ENCODE measurements at regions not wholly inside any gene's neighbourhood (a gene's known extent, or its start where the extent isn't known, plus 50 kb on each side); places are given as distances from the start of the nearest gene placed in this dataset.

- no peak for TF ChIP-seq CTCF (IDR thresholded peaks at IDR 0.05; ENCODE audit: control extremely low read depth, extremely low read depth, low read depth, missing control alignments)
These were observed 1495.6 kb upstream of the CDH6 start for GRCh38 chr5:29697785-29698414.

GRCh38 chr5:29697278-29697677, 1496.2 kb upstream of the CDH6 start:
- DNase-seq (ENCODE audit: extremely low spot score): no peak
- ChIA-PET POLR2A (no interaction called here), CTCF (interaction anchor here (0.8 kb wide), 1 partner anchor 15 kb away, joined by 3 read pairs; no protein-coding TSS in a partner anchor)
- no peak for TF ChIP-seq CTCF (IDR thresholded peaks at IDR 0.05; ENCODE audit: control extremely low read depth, extremely low read depth, low read depth, missing control alignments)

More at GRCh38 chr5:29697785-29698414, 1495.6 kb upstream of the CDH6 start:
- no peak for DNase-seq (ENCODE audit: extremely low spot score)
- CTCF ChIA-PET: interaction anchor here (0.8 kb wide), 1 partner anchor 15 kb away, joined by 3 read pairs; no protein-coding TSS in a partner anchor
- POLR2A ChIA-PET: no interaction called here

- DNase-seq (ENCODE audit: extremely low spot score): no peak
- CTCF ChIA-PET: interaction anchor here (0.9 to 1.2 kb wide), 2 partner anchors 9 to 16 kb away, joined by 3 read pairs; no protein-coding TSS in a partner anchor
- no peak for TF ChIP-seq CTCF (IDR thresholded peaks at IDR 0.05; ENCODE audit: control extremely low read depth, extremely low read depth, low read depth, missing control alignments)
- POLR2A ChIA-PET: no interaction called here
These were observed 1520.8 kb upstream of the CDH6 start for GRCh38 chr5:29672678-29673077.

GRCh38 chr5:29662876-29663275, 1530.6 kb upstream of the CDH6 start:
- no peak for TF ChIP-seq CTCF (IDR thresholded peaks at IDR 0.05; ENCODE audit: control extremely low read depth, extremely low read depth, low read depth, missing control alignments)
- CTCF ChIA-PET: no interaction called here
- POLR2A ChIA-PET: no interaction called here
- DNase-seq (ENCODE audit: extremely low spot score): no peak

GRCh38 chr5:29654954-29655353, 1538.5 kb upstream of the CDH6 start:
- ChIA-PET POLR2A (no interaction called here), CTCF (no interaction called here)
- TF ChIP-seq CTCF (IDR thresholded peaks at IDR 0.05; ENCODE audit: control extremely low read depth, extremely low read depth, low read depth, missing control alignments): no peak
- no peak for DNase-seq (ENCODE audit: extremely low spot score)

GRCh38 chr5:29649321-29649720, 1544.2 kb upstream of the CDH6 start:
- no peak for TF ChIP-seq CTCF (IDR thresholded peaks at IDR 0.05; ENCODE audit: control extremely low read depth, extremely low read depth, low read depth, missing control alignments)
- CTCF ChIA-PET: no interaction called here
- no peak for DNase-seq (ENCODE audit: extremely low spot score)
- POLR2A ChIA-PET: no interaction called here

All from GM10248 (cell line).